H9 (cell line): ENCODE measurements at regions not wholly inside any gene's neighbourhood (a gene's known extent, or its start where the extent isn't known, plus 50 kb on each side); places are given as distances from the start of the nearest gene placed in this dataset.

Source experiments
- DNase-seq: peaks from one replicate; pipeline ENCODE4 v3.0.0-alpha.2; 2017
- H2AFZ ChIP-seq: one replicate; pipeline ENCODE4 v1.6.1; 2013; ENCODE audit warnings: mild to moderate bottlenecking, low read length, control low read depth, moderate library complexity
- H2AK5ac ChIP-seq: 2 replicates; pipeline ENCODE4 v1.6.1; 2013; ENCODE audit warnings: low read length, control low read depth, mixed read lengths; ENCODE audit not compliant: insufficient read length
- H2BK120ac ChIP-seq: one replicate; pipeline ENCODE4 v1.6.1; 2013; ENCODE audit warnings: low read depth, mild to moderate bottlenecking, low read length, control low read depth, inconsistent platforms; ENCODE audit not compliant: poor library complexity, severe bottlenecking
- H2BK12ac ChIP-seq: 2 replicates; pipeline ENCODE4 v1.6.1; 2013; ENCODE audit warnings: low read length, control low read depth, mixed read lengths, low read depth; ENCODE audit not compliant: insufficient read length
- H2BK15ac ChIP-seq: 2 replicates; pipeline ENCODE4 v1.6.1; 2013; ENCODE audit warnings: low read depth, low read length, control low read depth
- H2BK20ac ChIP-seq: one replicate; pipeline ENCODE4 v1.6.1; 2013; ENCODE audit warnings: low read depth, mild to moderate bottlenecking, low read length, control low read depth, inconsistent platforms; ENCODE audit not compliant: poor library complexity, severe bottlenecking
- H2BK5ac ChIP-seq: 2 replicates; pipeline ENCODE4 v1.6.1; 2013; ENCODE audit warnings: low read length, control low read depth, mixed read lengths; ENCODE audit not compliant: insufficient read length
- H3K14ac ChIP-seq: 2 replicates; pipeline ENCODE4 v1.6.1; 2013; ENCODE audit warnings: low read length, control low read depth; ENCODE audit not compliant: insufficient read depth
- H3K18ac ChIP-seq: 2 replicates; pipeline ENCODE4 v1.6.1; 2013; ENCODE audit warnings: low read depth, mild to moderate bottlenecking, mixed read lengths, low read length, control low read depth; ENCODE audit not compliant: insufficient read length
- H3K23ac ChIP-seq: 2 replicates; pipeline ENCODE4 v1.6.1; 2013; ENCODE audit warnings: low read length, control low read depth, mixed read lengths, low read depth; ENCODE audit not compliant: insufficient read length
- H3K23me2 ChIP-seq: 2 replicates; pipeline ENCODE4 v1.6.1; 2013; ENCODE audit warnings: low read depth, mild to moderate bottlenecking, mixed read lengths, low read length, control low read depth; ENCODE audit not compliant: insufficient read length, poor library complexity, severe bottlenecking
- H3K27ac ChIP-seq: 2 replicates; pipeline ENCODE4 v1.5.1; 2013; ENCODE audit warnings: low read length, control low read depth, mixed read lengths, low read depth; ENCODE audit not compliant: insufficient read length
- H3K27me3 ChIP-seq: 2 replicates; pipeline ENCODE4 v1.6.1; 2013; ENCODE audit warnings: low read length, control low read depth, inconsistent platforms; ENCODE audit not compliant: insufficient read depth
- H3K4ac ChIP-seq: 2 replicates; pipeline ENCODE4 v1.6.1; 2013; ENCODE audit warnings: low read depth, mild to moderate bottlenecking, control low read depth, inconsistent platforms, low read length, moderate library complexity
- H3K4me1 ChIP-seq: 2 replicates; pipeline ENCODE4 v1.6.1; 2013; ENCODE audit warnings: low read length, control low read depth, inconsistent platforms; ENCODE audit not compliant: insufficient read depth
- H3K4me2 ChIP-seq: 2 replicates; pipeline ENCODE4 v1.6.1; 2013; ENCODE audit warnings: low read length, control low read depth, mixed read lengths; ENCODE audit not compliant: insufficient read length, insufficient read depth
- H3K56ac ChIP-seq: 2 replicates; pipeline ENCODE4 v1.6.1; 2013; ENCODE audit warnings: low read depth, mild to moderate bottlenecking, mixed read lengths, low read length, control low read depth; ENCODE audit not compliant: insufficient read length
- H3K79me1 ChIP-seq: 2 replicates; pipeline ENCODE4 v1.6.1; 2013; ENCODE audit warnings: low read depth, mild to moderate bottlenecking, moderate library complexity, low read length, control low read depth, inconsistent platforms; ENCODE audit not compliant: insufficient read depth, poor library complexity, severe bottlenecking
- H3K79me2 ChIP-seq: 2 replicates; pipeline ENCODE4 v1.6.1; 2013; ENCODE audit warnings: low read length, control low read depth, inconsistent platforms; ENCODE audit not compliant: insufficient read depth
- H3K9ac ChIP-seq: 2 replicates; pipeline ENCODE4 v1.6.1; 2013; ENCODE audit warnings: low read length, control low read depth, mixed read lengths; ENCODE audit not compliant: insufficient read length; ENCODE audit errors: extremely low read depth
- H3K9me3 ChIP-seq: one replicate; pipeline ENCODE4 v1.6.1; 2013; ENCODE audit warnings: low read depth, low read length, inconsistent platforms; ENCODE audit not compliant: control insufficient read depth
- H3T11ph ChIP-seq: one replicate; pipeline ENCODE4 v1.6.1; 2013; ENCODE audit warnings: mild to moderate bottlenecking, low read length, control low read depth, inconsistent platforms
- H4K20me1 ChIP-seq: one replicate; pipeline ENCODE4 v1.6.1; 2013; ENCODE audit not compliant: control insufficient read depth, insufficient read length, insufficient read depth
- H4K5ac ChIP-seq: 2 replicates; pipeline ENCODE4 v1.6.1; 2013; ENCODE audit warnings: low read depth, mild to moderate bottlenecking, mixed read lengths, low read length, control low read depth; ENCODE audit not compliant: insufficient read length
- H4K8ac ChIP-seq: replicated peaks from 2 replicates; pipeline ENCODE4 v1.6.1; 2013; ENCODE audit warnings: low read length, control low read depth, mixed read lengths, low read depth; ENCODE audit not compliant: insufficient read length
- H4K91ac ChIP-seq: 2 replicates; pipeline ENCODE4 v1.6.1; 2013; ENCODE audit warnings: low read depth, mild to moderate bottlenecking, moderate library complexity, mixed read lengths, low read length, control low read depth; ENCODE audit not compliant: insufficient read length
- H3K27ac Mint-ChIP-seq, 3 experiments: 2 replicates in 2 of 3; 3 replicates in 1 of 3; pipeline ENCODE4 v1.8.0; 2020 to 2021; ENCODE audit warnings: mixed read lengths in 3 of 3, mild to moderate bottlenecking in 1 of 3, moderate library complexity in 1 of 3
- H3K27me3 Mint-ChIP-seq: 2 replicates; pipeline ENCODE4 v1.8.0; 2021; ENCODE audit warnings: low read depth, mild to moderate bottlenecking, moderate library complexity, mixed read lengths
- H3K36me3 Mint-ChIP-seq, 3 experiments: 2 replicates in 2 of 3; 3 replicates in 1 of 3; pipeline ENCODE4 v1.8.0; 2020 to 2021; ENCODE audit warnings: low read depth in 3 of 3, mixed read lengths in 3 of 3; ENCODE audit not compliant: insufficient read depth in 1 of 3
- H3K4me1 Mint-ChIP-seq, 2 experiments: 2 replicates each; pipeline ENCODE4 v1.8.0; 2020; ENCODE audit warnings: mixed read lengths in 2 of 2
- H3K4me3 Mint-ChIP-seq, 2 experiments: 2 replicates in 1 of 2; 3 replicates in 1 of 2; pipeline ENCODE4 v1.8.0; 2020 to 2021; ENCODE audit warnings: mild to moderate bottlenecking in 2 of 2, mixed read lengths in 2 of 2, moderate library complexity in 1 of 2
- H3K9me3 Mint-ChIP-seq, 2 experiments: 2 replicates in 1 of 2; 3 replicates in 1 of 2; pipeline ENCODE4 v1.8.0; 2020; ENCODE audit warnings: mild to moderate bottlenecking in 2 of 2, mixed read lengths in 2 of 2, moderate library complexity in 1 of 2
- CTCF ChIP-seq: fragments of 200-600 bp; sonication (generic); conservative IDR thresholded peaks from 3 replicates; pipeline ENCODE4 v1.8.0; 2021; ENCODE audit warnings: antibody characterized with exemption, mild to moderate bottlenecking
- WGBS: extraction: QIAGEN DNeasy Blood & Tissue Kit; methylation state at CpG from one replicate; pipeline ENCODE4 v1.1.7; 2013; ENCODE audit warnings: missing lambda C conversion rate, low lambda C conversion rate, mixed read lengths; ENCODE audit not compliant: insufficient read length; ENCODE audit errors: extremely low coverage; 5-methylcytosine and 5-hydroxymethylcytosine counted together

GRCh38 chr9:86634501-86634900 is 280.3 kb upstream of the TUT7 start:
- Histone ChIP-seq H3K4me2 (no peak overlapping the region), H3K79me1 (no peaks in the 10 kb centered on the region), H3K4ac (no peak overlapping the region), H2BK20ac (no peak overlapping the region), H3K79me2 (no peaks in the 10 kb centered on the region), H3K23me2 (no peaks in the 10 kb centered on the region), H3K23ac (no peak overlapping the region), H2AK5ac (no peak overlapping the region), H4K5ac (no peak overlapping the region), H3K27ac (no peak overlapping the region), H3K9me3 (no peaks in the 10 kb centered on the region), H3K14ac (no peak overlapping the region), H3K56ac (no peak overlapping the region), H3K18ac (no peak overlapping the region), H4K8ac (no peak overlapping the region), H4K20me1 (no peaks in the 10 kb centered on the region), H2BK5ac (no peak overlapping the region), H3K4me1 (no peaks in the 10 kb centered on the region), H3K27me3 (no peaks in the 10 kb centered on the region), H2BK12ac (no peak overlapping the region), H3K9ac (no peak overlapping the region), H2BK15ac (no peak overlapping the region), H2BK120ac (no peak overlapping the region), H3T11ph (no peak overlapping the region), H2AFZ (no peak overlapping the region), H4K91ac (no peak overlapping the region)
- H3K9me3 Mint-ChIP-seq, result peaks cover 3 to 7% of the 10 kb centered on the region in 2 experiments; a peak in 3 of 5 replicates
- no peak for TF ChIP-seq CTCF
- no peaks in the 10 kb centered on the region; the same call in none of the 2 replicates for H3K27me3 Mint-ChIP-seq
- H3K4me1 Mint-ChIP-seq, result peaks cover 8 to 10% of the 10 kb centered on the region in 2 experiments
- no peak overlapping the region for H3K4me3 Mint-ChIP-seq
- H3K36me3 Mint-ChIP-seq, result no peaks in the 10 kb centered on the region; a peak in 2 of 7 replicates
- DNase-seq, result no peak
- WGBS, result no CpG with 5 or more reads among the region's 1 CpG
- H3K27ac Mint-ChIP-seq, result no peak overlapping the region
